H1 (cell line): ENCODE measurements at regions not wholly inside any gene's neighbourhood (a gene's known extent, or its start where the extent isn't known, plus 50 kb on each side); places are given as distances from the start of the nearest gene placed in this dataset.

ENCODE experiments used
- CTCF ChIA-PET: fragments of 300-600 bp; sonication (Branson Sonifier 250); formaldehyde crosslinking; loops from one replicate; lab custom pipeline; 2021; ENCODE audit not compliant: partially characterized antibody; lab: Charles Lee
- POLR2A ChIA-PET: fragments of 300-600 bp; sonication (Branson Sonifier 250); formaldehyde crosslinking; loops from one replicate; lab custom pipeline; 2021; ENCODE audit warnings: inconsistent platforms; ENCODE audit not compliant: partially characterized antibody; lab: Charles Lee
- DNase-seq, 2 experiments: peaks; one replicate each; pipeline versions ENCODE4 v3.0.0 to v3.0.0-alpha.2; 2010 to 2022; ENCODE audit warnings: low spot score in 2 of 2, low read depth in 1 of 2, mixed read lengths in 1 of 2
- FAIRE-seq: peaks from 2 replicates; lab custom pipeline; 2011; peaks lifted over from hg19 to GRCh38; lab: Jason Lieb, UNC
- H2AFZ ChIP-seq: 2 replicates; pipeline ENCODE4 v1.8.1; 2012; ENCODE audit warnings: low read length, inconsistent platforms
- H2AK5ac ChIP-seq: 2 replicates; pipeline ENCODE4 v1.6.1; 2013; ENCODE audit warnings: low read depth, low read length
- H2BK120ac ChIP-seq: replicated peaks from 2 replicates; pipeline ENCODE3; 2013; ENCODE audit warnings: low read depth, low read length, inconsistent platforms
- H2BK12ac ChIP-seq: 2 replicates; pipeline ENCODE4 v1.6.1; 2013; ENCODE audit warnings: low read depth, low read length
- H2BK15ac ChIP-seq: 2 replicates; pipeline ENCODE4 v1.6.1; 2013; ENCODE audit warnings: low read length
- H2BK20ac ChIP-seq: 2 replicates; pipeline ENCODE4 v1.6.1; 2013; ENCODE audit warnings: low read length
- H2BK5ac ChIP-seq: 2 replicates; pipeline ENCODE4 v1.6.1; 2013; ENCODE audit warnings: low read depth, low read length
- H3K14ac ChIP-seq: 2 replicates; pipeline ENCODE4 v1.6.1; 2013; ENCODE audit warnings: inconsistent platforms; ENCODE audit not compliant: insufficient read length
- H3K18ac ChIP-seq: 2 replicates; pipeline ENCODE4 v1.6.1; 2013; ENCODE audit warnings: low read length; ENCODE audit errors: extremely low read depth
- H3K23ac ChIP-seq: 2 replicates; pipeline ENCODE4 v1.6.1; 2013; ENCODE audit warnings: inconsistent platforms; ENCODE audit not compliant: insufficient read length
- H3K23me2 ChIP-seq: 2 replicates; pipeline ENCODE4 v1.6.1; 2013; ENCODE audit warnings: low read depth, low read length
- H3K27ac ChIP-seq: 2 replicates; pipeline ENCODE4 v1.6.1; 2011; ENCODE audit warnings: low read depth, low read length, inconsistent platforms
- H3K27me3 ChIP-seq, 4 experiments: replicated peaks in 1 of 4; 1 replicate in 1 of 4; 2 replicates in 3 of 4; pipeline versions ENCODE4 v1.6.1 to v1.8.1; 2011 to 2013; ENCODE audit warnings: low read length in 3 of 4, mild to moderate bottlenecking in 3 of 4, inconsistent platforms in 2 of 4, mixed read lengths in 2 of 4, moderate library complexity in 1 of 4; ENCODE audit not compliant: control insufficient read depth in 3 of 4, insufficient read depth in 3 of 4; ENCODE audit errors: extremely low read depth in 1 of 4
- H3K36me3 ChIP-seq, 4 experiments: 2 replicates each; pipeline versions ENCODE4 v1.6.1 to v1.8.1; 2011 to 2013; ENCODE audit warnings: mild to moderate bottlenecking in 4 of 4, low read length in 3 of 4, moderate library complexity in 2 of 4, control low read depth in 1 of 4, inconsistent platforms in 1 of 4; ENCODE audit not compliant: insufficient read depth in 4 of 4, control insufficient read depth in 2 of 4
- H3K4ac ChIP-seq: replicated peaks from 2 replicates; pipeline ENCODE3; 2013; ENCODE audit warnings: low read length, low read depth, mixed read lengths, inconsistent platforms; ENCODE audit not compliant: insufficient read length
- H3K4me1 ChIP-seq, 4 experiments: replicated peaks in 1 of 4; 1 replicate in 1 of 4; 2 replicates in 3 of 4; pipeline versions ENCODE4 v1.6.1 to v1.8.1; 2011 to 2013; ENCODE audit warnings: low read length in 3 of 4, inconsistent platforms in 2 of 4, mixed read lengths in 1 of 4; ENCODE audit not compliant: insufficient read depth in 4 of 4, control insufficient read depth in 3 of 4
- H3K4me2 ChIP-seq, 2 experiments: 2 replicates each; pipeline versions ENCODE4 v1.6.1 to v1.8.1; 2011 to 2013; ENCODE audit warnings: low read depth in 2 of 2, low read length in 2 of 2, control low read depth in 1 of 2, inconsistent platforms in 1 of 2, mild to moderate bottlenecking in 1 of 2; ENCODE audit not compliant: insufficient read depth in 1 of 2
- H3K4me3 ChIP-seq, 4 experiments: fragments of 200-600, 300-600 bp in 1 of 4; sonication (generic), shearing (Covaris generic), sonication (Bioruptor Twin) in 1 of 4; 2 replicates each; pipeline versions ENCODE4 v1.5.1 to v1.8.1; 2011 to 2016; ENCODE audit warnings: low read length in 4 of 4, low read depth in 3 of 4, control low read depth in 2 of 4, inconsistent platforms in 2 of 4, mild to moderate bottlenecking in 2 of 4, mixed read lengths in 1 of 4, moderate library complexity in 1 of 4; ENCODE audit not compliant: insufficient read depth in 2 of 4; ENCODE audit errors: extremely low read depth in 1 of 4
- H3K56ac ChIP-seq: replicated peaks from 2 replicates; pipeline ENCODE3; 2013; ENCODE audit warnings: low read depth, mild to moderate bottlenecking, mixed read lengths, low read length, inconsistent platforms; ENCODE audit not compliant: insufficient read length
- H3K79me1 ChIP-seq: 2 replicates; pipeline ENCODE4 v1.6.1; 2013; ENCODE audit warnings: low read depth, low read length, control low read depth
- H3K79me2 ChIP-seq, 2 experiments: 2 replicates each; pipeline versions ENCODE4 v1.6.1 to v1.8.1; 2012 to 2013; ENCODE audit warnings: low read length in 2 of 2, mild to moderate bottlenecking in 2 of 2, inconsistent platforms in 1 of 2; ENCODE audit not compliant: insufficient read depth in 2 of 2, control insufficient read depth in 1 of 2
- H3K9ac ChIP-seq, 4 experiments: replicated peaks in 1 of 4; 1 replicate in 1 of 4; 2 replicates in 3 of 4; pipeline versions ENCODE4 v1.6.1 to v1.8.1; 2011 to 2013; ENCODE audit warnings: low read depth in 3 of 4, low read length in 3 of 4, control low read depth in 2 of 4, mild to moderate bottlenecking in 2 of 4, moderate library complexity in 2 of 4, inconsistent platforms in 1 of 4; ENCODE audit errors: extremely low read depth in 1 of 4
- H3K9me3 ChIP-seq, 2 experiments: 2 replicates each; pipeline versions ENCODE4 v1.6.1 to v1.8.1; 2012 to 2013; ENCODE audit warnings: mild to moderate bottlenecking in 2 of 2, moderate library complexity in 2 of 2, control low read depth in 1 of 2, inconsistent platforms in 1 of 2, low read depth in 1 of 2, low read length in 1 of 2, mixed read lengths in 1 of 2; ENCODE audit not compliant: insufficient read depth in 2 of 2
- H4K20me1 ChIP-seq, 2 experiments: replicated peaks in 1 of 2; 2 replicates each; pipeline versions ENCODE3 to v1.8.1; 2011 to 2013; ENCODE audit warnings: inconsistent platforms in 2 of 2, low read length in 2 of 2, mild to moderate bottlenecking in 1 of 2; ENCODE audit not compliant: insufficient read depth in 2 of 2, control insufficient read depth in 1 of 2
- H4K5ac ChIP-seq: 2 replicates; pipeline ENCODE4 v1.6.1; 2013; ENCODE audit warnings: low read length, low read depth, mixed read lengths, inconsistent platforms; ENCODE audit not compliant: insufficient read length
- H4K8ac ChIP-seq: 2 replicates; pipeline ENCODE4 v1.8.0; 2013; ENCODE audit warnings: mild to moderate bottlenecking, moderate library complexity, low read length, inconsistent platforms; ENCODE audit not compliant: insufficient read depth; ENCODE audit errors: extremely low read depth
- H4K91ac ChIP-seq: replicated peaks from 2 replicates; pipeline ENCODE3; 2013; ENCODE audit warnings: low read length, mixed read lengths, inconsistent platforms; ENCODE audit not compliant: insufficient read length
- BACH1 ChIP-seq: IDR thresholded peaks from 2 replicates; pipeline ENCODE4 v1.6.1; 2012; ENCODE audit warnings: low read length, improper control_type of control experiment
- CBX5 ChIP-seq: fragments of 300-800, 300-1000 bp; sonication (generic); IDR thresholded peaks from 2 replicates; pipeline ENCODE4 v1.7.1; 2016; ENCODE audit warnings: antibody characterized with exemption, low read length, low read depth
- GTF2F1 ChIP-seq: IDR thresholded peaks from 2 replicates; pipeline ENCODE4 v1.6.1; 2012; ENCODE audit warnings: low read depth, low read length, improper control_type of control experiment, borderline replicate concordance
- HDAC2 ChIP-seq, 2 experiments: fragments of 300-600 bp in 1 of 2; sonication (generic) in 1 of 2; IDR thresholded peaks; 2 replicates each; pipeline ENCODE4 v1.6.1; 2011 to 2012; ENCODE audit warnings: low read depth in 2 of 2, low read length in 2 of 2, mild to moderate bottlenecking in 2 of 2, moderate library complexity in 2 of 2, borderline replicate concordance in 1 of 2, inconsistent platforms in 1 of 2
- KDM1A ChIP-seq: fragments of 200-600, 300-600 bp; sonication (generic); IDR thresholded peaks from 2 replicates; pipeline ENCODE4 v1.7.1; 2016; ENCODE audit warnings: mild to moderate bottlenecking, low read length, borderline replicate concordance
- KDM5A ChIP-seq: fragments of 200-600 bp; IDR thresholded peaks from 2 replicates; pipeline ENCODE4 v1.7.1; 2012; ENCODE audit warnings: mild to moderate bottlenecking, low read length, inconsistent platforms, mixed read lengths
- MAFK ChIP-seq: IDR thresholded peaks from 2 replicates; pipeline ENCODE4 v1.6.1; 2012; ENCODE audit warnings: low read depth, mild to moderate bottlenecking, improper control_type of control experiment, low read length
- POLR2A ChIP-seq, 2 experiments: IDR thresholded peaks; 1 replicate in 1 of 2; 2 replicates in 1 of 2; pipeline ENCODE4 v1.6.1; 2011; ENCODE audit warnings: low read depth in 2 of 2, low read length in 2 of 2, mild to moderate bottlenecking in 2 of 2; ENCODE audit errors: control extremely low read depth in 1 of 2
- POU5F1 ChIP-seq: IDR thresholded peaks from 2 replicates; pipeline ENCODE4 v1.6.1; 2011; ENCODE audit warnings: low read depth, mild to moderate bottlenecking, low read length, moderate library complexity
- SAP30 ChIP-seq: fragments of 300-600 bp; sonication (generic); IDR thresholded peaks from 2 replicates; pipeline ENCODE4 v1.7.1; 2012; ENCODE audit warnings: low read length, moderate library complexity, mild to moderate bottlenecking, inconsistent platforms; ENCODE audit not compliant: insufficient read depth, insufficient replicate concordance
- SIN3A ChIP-seq, 2 experiments: IDR thresholded peaks in 1 of 2; conservative IDR thresholded peaks in 1 of 2; 2 replicates each; pipeline ENCODE4 v1.6.1; 2011 to 2012; ENCODE audit warnings: low read length in 2 of 2, improper control_type of control experiment in 1 of 2, low read depth in 1 of 2, mild to moderate bottlenecking in 1 of 2
- SP4 ChIP-seq: IDR thresholded peaks from 2 replicates; pipeline ENCODE4 v1.6.1; 2012; ENCODE audit warnings: low read length, inconsistent platforms
- TAF1 ChIP-seq: IDR thresholded peaks from 2 replicates; pipeline ENCODE4 v1.6.1; 2011; ENCODE audit warnings: mild to moderate bottlenecking, low read depth, low read length
- TEAD4 ChIP-seq: IDR thresholded peaks from 2 replicates; pipeline ENCODE4 v1.6.1; 2012; ENCODE audit warnings: low read depth, low read length, inconsistent platforms, mixed read lengths
- YY1 ChIP-seq: IDR thresholded peaks from 2 replicates; pipeline ENCODE4 v1.6.1; 2011; ENCODE audit warnings: low read depth, mild to moderate bottlenecking, low read length
- WGBS, 2 experiments: shearing (Covaris generic) in 1 of 2; methylation state at CpG; one replicate each; pipeline versions ENCODE4 v1.1.6 to v1.1.7; 2013 to 2015; ENCODE audit warnings: low lambda C conversion rate in 2 of 2, mixed read lengths in 2 of 2, inconsistent platforms in 1 of 2, low coverage in 1 of 2, missing lambda C conversion rate in 1 of 2; ENCODE audit not compliant: insufficient replicate concordance in 2 of 2, insufficient coverage in 1 of 2, insufficient read length in 1 of 2; ENCODE audit errors: extremely low coverage in 1 of 2, missing lambda C conversion rate in 1 of 2; 5-methylcytosine and 5-hydroxymethylcytosine counted together

DNA sequence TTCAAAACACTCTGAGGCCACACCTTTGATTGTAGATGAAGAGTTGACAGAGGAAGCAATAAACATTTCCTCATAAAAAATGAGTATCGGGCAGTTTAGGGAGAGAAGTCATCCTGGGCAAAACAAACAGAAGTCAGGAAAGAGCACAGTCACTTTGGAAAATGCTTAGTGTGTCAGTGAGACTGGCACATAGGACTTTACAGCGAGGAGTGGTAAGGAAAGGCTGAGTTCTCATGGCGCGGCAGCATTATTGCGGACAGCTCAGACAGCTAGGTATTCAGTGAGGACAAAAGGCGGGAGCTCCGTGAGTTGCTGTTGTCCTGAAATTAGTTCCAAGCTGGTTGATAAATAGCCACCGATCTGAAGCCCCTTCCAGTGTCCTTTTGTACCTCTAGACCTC is 229.9 kb downstream of the SNAPC1 start:
- 91% methylated on average over 8 of the region's 8 CpGs; no CpG with 5 or more reads in 1 of the 2 experiments for WGBS, 2 experiments
- no peak for TF ChIP-seq TEAD4
- TF ChIP-seq TAF1: no peak
- no peak for TF ChIP-seq BACH1
- TF ChIP-seq KDM1A: no peak
- TF ChIP-seq POU5F1: no peak
- TF ChIP-seq HDAC2 (IDR thresholded peaks at IDR 0.05; ENCODE audit: borderline replicate concordance in 1 of 2, low read depth in 2 of 2, low read length in 2 of 2): no peak
- no peak for TF ChIP-seq POLR2A (IDR thresholded peaks at IDR 0.05; ENCODE audit: control extremely low read depth in 1 of 2, low read depth in 2 of 2, low read length in 2 of 2)
- TF ChIP-seq GTF2F1: no peak
- TF ChIP-seq SP4: no peak
- no peak for TF ChIP-seq MAFK
- no peak for TF ChIP-seq KDM5A
- no peak for TF ChIP-seq YY1
- no peak for TF ChIP-seq CBX5
- no peak for TF ChIP-seq SAP30
- TF ChIP-seq SIN3A (conservative IDR thresholded peaks at IDR 0.05 in 1 of 2, IDR thresholded peaks at IDR 0.05 in 1 of 2; ENCODE audit: low read depth in 1 of 2, low read length in 2 of 2): no peak
- Histone ChIP-seq H3K4me1 (no peaks in the 10 kb centered on the region), H4K8ac (no peak overlapping the region), H4K91ac (no peak overlapping the region), H2AFZ (no peak overlapping the region), H3K4ac (no peak overlapping the region), H3K27ac (no peak overlapping the region), H3K56ac (no peak overlapping the region), H3K23me2 (no peaks in the 10 kb centered on the region; the same call in 1 of the 2 replicates), H3K4me3 (no peak overlapping the region), H3K79me1 (no peaks in the 10 kb centered on the region), H4K20me1 (no peaks in the 10 kb centered on the region), H3K79me2 (no peaks in the 10 kb centered on the region), H3K23ac (no peak overlapping the region), H2BK12ac (no peak overlapping the region), H3K9me3 (no peaks in the 10 kb centered on the region), H3K18ac (no peak overlapping the region), H3K27me3 (peaks cover 0 to 1% (median 0%) of the 10 kb centered on the region in 4 experiments; a peak in 1 of 7 replicates), H4K5ac (no peak overlapping the region), H2BK20ac (no peak overlapping the region), H3K9ac (0 out of 7 replicates have a peak overlapping the region, but pooled peaks of 1 of the 4 experiments have one; percentile 14), H2BK5ac (no peak overlapping the region), H2BK120ac (no peak overlapping the region), H3K36me3 (no peaks in the 10 kb centered on the region), H3K14ac (no peak overlapping the region), H3K4me2 (no peak overlapping the region), H2BK15ac (no peak overlapping the region), H2AK5ac (no peak overlapping the region; the same call in 1 of the 2 replicates)
- DNase-seq (no peak), FAIRE-seq (no peak)
- ChIA-PET CTCF (no interaction called here), POLR2A (no interaction called here)
